ENCODE measurements at regions not wholly inside any gene's neighbourhood (a gene's known extent, or its start where the extent isn't known, plus 50 kb on each side); places are given as distances from the start of the nearest gene placed in this dataset.
"Not testable (repeated sequence)": the region's sequence is repeated elsewhere in the genome, so short reads cannot be mapped to it uniquely, and the experiment has no call there.

DNA sequence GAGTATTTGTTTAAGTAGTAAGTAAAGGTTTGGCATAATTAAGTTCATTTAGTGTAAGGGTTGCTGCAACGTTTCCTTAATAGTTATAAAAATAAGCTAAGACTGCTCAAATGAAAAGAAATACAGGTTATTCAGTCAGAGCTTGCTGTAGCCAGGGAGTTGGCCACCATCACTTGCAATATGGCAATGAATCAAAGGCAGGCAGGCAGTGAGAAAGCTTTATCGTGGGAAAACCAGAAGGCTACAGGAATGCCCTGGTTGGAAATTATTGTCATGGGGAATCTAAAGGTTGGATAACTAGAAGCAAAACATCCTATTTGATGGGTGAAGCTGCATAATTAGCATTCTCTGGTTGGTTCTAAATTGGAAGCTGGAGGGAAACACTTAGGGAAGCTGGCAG lies 1286.4 kb upstream of the CDH18 start:
- not testable (repeated sequence) for DNase-seq

DNA sequence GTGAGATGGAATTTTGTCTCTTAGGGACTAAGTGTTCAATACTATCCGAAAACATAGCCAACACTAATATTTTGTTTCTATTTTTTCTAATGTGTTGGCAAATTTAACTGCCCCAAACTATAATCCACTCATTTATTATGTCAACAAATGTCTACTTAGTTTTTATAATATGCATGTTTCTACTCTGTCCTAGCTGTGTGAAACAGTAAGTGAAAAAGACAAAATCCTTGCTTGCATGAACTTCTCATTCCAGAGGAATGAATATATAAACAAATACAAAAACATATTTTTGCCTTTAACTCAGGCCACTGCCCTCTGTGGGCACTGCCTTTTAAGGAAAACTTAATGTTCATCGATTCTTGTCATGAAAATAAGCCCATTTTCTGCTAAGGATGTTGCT lies 1275.4 kb upstream of the CDH18 start:
- DNase-seq: no peak

DNA sequence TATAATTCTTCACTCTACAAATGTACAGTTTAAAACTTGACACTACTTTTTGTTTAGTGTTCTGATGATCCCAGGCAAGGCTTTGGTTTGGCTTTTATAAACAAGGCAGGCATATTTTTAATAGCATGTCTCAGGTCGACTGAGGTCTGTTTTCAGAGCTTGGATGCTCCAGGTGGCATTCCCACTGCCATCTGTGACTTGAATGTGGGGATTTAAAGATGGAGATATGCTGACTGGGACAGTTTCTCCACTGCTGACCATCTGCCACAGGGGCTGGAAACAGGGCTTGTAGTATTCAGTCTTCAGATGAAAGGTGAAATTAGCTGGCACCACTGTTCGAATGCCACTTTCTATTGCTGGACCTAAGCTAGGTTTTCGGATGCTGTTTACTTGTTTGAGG lies 1266.2 kb upstream of the CDH18 start:
- no peak for DNase-seq

DNA sequence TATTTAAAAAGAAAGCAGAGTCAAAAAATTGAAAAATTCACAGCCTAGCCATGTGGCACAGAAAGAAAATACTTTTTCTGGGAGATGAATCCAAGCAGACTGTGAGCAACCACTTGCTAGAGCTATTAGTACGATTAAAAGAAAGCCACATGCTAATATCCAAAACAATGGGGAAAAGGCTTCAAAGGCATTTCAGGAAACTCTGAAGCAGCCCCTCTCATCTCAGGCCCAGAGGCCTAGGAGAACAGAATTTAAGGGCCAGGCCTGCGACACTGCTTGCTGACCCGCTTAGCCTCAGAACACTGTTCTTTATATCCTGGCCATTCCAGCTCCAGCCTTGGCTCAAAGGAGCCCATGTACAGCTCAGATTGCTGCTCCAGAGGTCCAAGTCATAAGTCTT lies 1257.0 kb upstream of the CDH18 start:
- no peak for DNase-seq

DNA sequence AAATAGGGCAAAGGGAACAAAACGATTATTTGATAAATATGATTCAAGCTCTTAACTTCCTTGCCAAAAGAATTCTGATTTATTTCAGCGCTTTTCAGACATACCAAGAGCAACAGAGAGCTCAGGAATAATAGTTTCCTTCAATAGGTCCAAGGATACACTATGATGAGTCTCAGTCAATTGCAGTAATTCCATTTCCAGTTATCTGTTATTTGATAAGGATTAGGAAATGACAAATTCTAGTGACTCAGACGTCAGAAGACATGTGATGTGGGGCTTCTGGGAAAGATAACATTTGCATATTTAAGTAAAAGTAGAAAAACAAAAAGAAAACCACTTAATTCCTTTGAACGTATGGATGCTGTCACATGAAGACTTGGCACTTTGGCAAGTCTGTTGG lies 1250.8 kb upstream of the CDH18 start:
- no peak for DNase-seq

DNA sequence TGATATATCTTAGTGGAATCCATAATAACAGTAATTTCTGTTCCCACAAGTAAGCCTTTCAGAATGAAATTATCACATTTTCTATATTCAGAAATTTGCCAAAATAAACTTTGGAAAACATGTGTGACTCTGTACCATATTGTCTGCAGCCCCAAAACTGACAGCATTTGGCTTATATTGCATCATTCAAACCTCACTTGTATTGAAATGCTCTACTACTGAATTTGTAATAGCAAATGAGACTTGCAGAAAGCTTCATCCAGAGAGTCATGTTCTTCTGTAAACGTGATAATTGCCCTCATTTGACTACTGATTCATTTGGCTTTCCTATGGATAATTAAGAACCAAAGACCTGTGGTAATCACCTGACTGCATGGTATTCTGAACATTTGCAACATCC lies 1249.5 kb upstream of the CDH18 start:
- DNase-seq: no peak

DNA sequence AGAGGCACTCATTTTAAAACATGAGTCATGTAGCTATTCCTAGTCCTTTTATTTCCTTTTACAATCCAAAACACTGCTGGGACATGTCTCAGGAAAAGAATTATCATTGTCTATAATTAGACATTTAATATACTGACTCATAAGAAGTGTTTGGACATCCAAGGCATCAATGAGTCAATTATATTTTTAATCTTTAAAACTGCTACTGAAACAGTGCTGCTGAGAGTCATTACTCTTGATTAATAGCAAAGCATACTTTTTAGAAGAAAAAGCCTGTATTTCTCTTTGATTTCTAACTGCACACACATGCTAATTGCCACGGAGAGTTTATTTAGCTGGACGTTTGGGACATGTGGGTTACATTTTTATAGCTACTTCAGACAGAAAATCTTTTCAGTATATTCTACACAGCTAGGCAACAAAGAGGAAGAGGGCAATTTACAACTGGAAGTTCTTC lies 1249.0 kb upstream of the CDH18 start:
- no peak for DNase-seq

DNA sequence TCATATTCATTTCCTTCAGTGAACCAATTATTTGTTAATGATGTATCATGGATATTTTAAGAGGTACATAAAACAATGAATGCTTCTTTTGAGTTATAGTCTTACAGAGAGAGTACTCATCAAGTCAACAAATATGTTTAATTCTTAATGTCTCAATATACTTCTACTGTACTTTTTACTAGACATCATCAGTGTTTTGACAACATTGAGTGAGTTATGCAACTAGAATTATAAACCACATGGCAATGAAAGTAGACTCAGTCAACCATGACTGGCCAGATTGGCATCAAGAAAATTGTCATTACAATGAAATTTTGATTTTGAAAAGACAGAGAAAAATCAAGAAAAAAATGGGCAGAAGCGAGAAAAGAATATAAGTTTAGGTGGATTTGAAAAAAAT lies 1248.1 kb upstream of the CDH18 start:
- no peak for DNase-seq

DNA sequence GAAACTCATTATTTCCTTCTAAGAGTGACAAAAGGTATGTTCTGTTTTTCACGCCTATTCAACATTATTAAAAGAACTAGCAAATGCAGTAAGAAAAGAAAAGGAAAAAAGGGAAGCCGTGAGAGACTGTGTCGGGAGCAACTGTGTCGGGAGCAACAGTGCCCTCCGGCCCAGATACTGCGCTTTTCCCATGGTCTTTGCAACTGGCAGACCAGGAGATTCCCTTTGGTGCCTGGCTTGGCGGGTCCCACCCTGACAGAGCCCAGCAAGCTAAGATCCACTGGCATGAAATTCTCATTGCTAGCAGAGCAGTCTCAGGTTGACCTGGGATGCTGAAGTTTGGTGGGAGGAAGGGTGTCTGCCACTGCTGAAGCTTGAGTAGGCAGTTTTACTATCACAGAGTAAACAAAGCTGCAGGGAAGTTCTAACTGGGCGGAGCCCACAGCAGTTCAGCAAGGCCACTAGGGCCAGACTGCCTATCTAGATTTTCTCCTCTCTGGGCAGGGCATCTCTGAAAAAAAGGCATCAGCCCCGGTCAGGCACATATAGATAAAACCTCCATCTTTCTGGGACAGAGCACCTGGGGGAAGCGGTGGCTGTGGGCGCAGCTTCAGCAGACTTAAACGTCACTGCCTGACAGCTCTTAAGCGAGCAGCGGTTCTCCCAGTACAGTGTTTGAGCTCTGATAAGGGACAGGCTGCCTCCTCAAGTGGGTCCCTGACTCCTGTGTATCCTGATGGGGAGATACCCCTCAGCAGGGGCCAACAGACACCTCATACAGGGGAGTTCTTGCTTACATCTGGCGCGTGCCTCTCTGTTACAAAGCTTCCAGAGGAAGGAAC lies 1237.4 kb upstream of the CDH18 start:
- no peak for DNase-seq

DNA sequence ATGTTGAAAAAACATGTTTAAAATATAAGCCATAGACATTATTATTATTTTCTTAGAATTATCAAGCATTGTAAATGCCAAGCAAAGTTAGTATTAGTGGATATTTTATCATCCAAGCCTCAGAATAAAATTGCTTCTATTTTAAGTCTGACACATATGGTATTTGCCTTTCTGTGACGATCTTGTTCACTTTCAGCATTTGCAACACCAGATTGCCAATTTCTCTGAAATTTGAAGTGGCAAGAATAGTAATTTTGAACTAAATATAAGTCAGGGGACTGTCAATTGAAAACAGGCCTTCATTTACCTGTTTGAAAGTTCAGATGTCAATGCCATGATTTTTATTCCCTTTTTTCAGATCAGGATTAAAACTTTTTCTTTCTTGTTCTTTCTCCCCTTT lies 1233.6 kb upstream of the CDH18 start:
- no peak for DNase-seq

DNA sequence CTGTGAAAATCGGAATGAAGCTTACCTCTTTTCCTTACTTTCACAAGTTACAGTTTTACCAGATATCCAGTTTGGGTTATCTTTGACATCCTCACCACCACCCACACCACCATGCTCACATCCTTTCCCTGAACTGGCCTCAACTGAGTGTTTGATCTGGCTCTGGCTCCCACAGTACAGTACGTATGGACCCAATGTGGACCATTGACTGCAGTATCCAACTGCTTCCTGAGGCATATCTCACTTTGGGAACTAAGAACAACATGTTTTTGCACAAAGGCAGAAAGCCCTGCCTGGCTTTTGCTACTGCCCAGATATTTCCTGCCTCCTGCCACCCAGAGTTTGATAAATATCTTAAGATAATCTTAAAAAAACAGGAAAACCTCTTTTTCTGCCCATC lies 1232.0 kb upstream of the CDH18 start:
- no peak for DNase-seq

DNA sequence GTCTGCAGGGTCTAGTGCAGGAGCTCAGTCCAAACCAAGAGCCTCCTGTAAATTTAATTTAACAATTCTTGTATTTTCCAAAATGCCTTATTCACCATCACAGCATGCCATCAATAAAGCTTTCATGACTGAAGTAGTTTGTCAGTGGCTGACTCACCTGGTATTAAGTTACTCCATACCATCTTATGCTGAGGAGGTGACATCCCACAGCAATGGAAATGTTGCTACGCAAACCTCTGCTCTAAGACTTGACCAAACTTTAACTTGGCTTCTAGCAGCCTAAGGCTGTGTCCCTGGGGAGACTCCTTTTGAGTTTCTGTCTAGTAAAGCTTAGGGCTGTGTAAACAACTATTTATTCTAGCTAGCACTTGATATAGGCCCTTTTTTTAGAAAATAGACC lies 1231.3 kb upstream of the CDH18 start:
- no peak for DNase-seq

DNA sequence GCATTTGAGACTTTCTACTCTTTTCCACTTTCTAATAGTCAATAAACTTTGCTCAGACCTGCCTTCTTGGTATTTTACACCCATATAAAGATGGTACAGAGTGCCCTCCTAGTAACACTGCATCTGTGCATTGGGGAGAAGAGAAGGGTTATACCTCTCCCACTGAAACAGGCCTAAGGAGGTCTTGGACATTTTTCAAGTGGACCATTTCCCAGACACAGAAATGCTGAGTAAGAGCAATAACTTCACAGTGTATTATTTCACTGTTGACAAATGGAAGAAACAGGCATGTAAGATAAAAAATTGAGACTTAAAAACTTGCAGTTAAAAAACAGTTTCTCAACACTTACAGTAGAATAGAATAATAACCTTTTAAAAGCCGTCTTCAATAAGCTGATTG lies 1224.0 kb upstream of the CDH18 start:
- no peak for DNase-seq

DNA sequence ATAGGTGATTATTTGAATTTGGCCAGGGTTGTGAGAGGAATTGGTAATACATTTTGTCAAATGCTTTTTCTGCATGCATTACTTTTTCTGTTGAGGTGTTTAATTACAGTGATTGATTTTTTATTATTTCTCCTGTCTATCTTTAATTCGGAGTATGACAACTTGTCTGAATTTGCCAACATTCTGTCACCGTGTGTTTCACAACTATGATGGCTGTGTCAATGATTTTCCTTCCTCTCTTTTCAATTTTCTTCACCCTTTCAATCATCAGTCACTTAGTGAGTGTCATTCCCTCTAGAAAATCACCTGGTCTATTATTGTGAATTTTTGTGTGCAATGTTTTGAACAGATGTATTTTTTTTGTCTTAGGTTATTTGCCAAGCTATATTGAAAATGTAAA lies 1221.4 kb upstream of the CDH18 start:
- no peak for DNase-seq

DNA sequence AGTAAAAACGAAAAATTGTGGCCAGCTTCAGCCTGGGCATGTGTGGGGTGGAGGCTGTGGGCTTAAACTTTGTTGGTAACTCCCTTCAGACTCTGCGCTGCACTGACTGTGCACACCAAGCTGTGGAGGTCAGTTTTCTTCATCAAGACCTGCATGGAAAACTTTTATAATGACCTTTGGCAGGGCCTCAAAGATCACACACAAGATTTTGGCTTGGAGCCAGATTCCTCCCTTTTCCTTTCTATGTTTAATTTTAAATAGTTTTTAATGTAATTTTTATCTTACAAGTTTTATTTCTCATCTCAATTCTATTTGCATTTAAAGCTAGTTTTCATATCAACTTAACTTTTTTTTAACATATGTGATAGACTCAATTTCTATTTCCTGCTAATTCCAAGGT lies 1211.1 kb upstream of the CDH18 start:
- no peak for DNase-seq

DNA sequence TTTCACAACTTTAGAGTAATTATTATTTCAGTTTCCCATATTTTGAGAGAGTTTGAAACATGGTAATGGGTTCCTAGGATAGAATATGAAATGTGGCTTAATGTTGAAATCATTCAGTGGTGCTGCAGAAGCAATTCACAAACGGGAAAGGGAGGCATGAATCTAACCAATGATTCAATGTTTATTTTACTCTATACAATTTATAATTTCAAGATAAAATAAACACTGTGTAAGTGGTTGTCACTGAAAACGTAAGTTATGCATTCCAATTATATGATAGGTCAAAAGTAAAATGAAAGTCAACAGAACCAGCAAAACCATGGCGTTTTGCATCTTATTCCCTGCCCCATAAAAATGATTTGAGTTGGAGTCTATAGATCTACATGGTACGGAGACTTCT lies 1207.1 kb upstream of the CDH18 start:
- no peak for DNase-seq

DNA sequence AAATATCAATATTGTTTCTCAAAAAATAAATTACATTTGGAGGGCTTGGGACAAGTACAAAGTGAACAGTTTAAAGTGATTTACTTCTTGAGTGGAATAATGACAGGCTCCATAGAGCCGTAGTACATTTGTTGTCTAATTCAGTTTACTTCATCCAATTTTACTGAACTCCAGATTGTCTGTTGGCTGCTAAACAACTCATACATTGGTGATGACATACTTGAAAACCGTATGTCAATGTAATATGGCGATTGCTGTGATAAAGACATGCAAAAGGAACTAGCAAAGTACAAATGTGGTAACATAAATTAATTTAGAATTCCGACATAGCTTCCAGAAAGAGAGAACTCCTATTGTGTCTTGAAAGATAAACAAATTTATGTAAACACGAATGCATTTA lies 1197.5 kb upstream of the CDH18 start:
- DNase-seq: no peak

DNA sequence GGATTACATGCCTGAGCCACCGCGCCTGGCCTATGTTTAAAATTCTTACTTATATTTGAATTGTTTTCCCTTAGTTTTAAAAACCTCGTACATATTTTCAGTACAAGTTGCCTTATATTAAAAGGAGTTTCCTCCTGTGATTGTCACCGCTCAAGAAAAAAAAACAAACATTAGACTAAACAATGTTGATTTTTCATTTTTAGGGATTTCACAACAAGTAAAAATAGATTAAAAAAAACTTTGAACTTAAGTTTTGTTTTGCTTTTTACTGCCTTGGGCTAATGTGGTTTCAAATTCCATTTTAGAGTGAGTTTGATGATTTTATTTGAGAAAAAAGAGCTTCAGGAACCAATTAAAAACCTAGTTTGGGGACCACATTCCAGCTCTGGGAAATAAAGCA lies 1196.6 kb upstream of the CDH18 start:
- no peak for DNase-seq

DNA sequence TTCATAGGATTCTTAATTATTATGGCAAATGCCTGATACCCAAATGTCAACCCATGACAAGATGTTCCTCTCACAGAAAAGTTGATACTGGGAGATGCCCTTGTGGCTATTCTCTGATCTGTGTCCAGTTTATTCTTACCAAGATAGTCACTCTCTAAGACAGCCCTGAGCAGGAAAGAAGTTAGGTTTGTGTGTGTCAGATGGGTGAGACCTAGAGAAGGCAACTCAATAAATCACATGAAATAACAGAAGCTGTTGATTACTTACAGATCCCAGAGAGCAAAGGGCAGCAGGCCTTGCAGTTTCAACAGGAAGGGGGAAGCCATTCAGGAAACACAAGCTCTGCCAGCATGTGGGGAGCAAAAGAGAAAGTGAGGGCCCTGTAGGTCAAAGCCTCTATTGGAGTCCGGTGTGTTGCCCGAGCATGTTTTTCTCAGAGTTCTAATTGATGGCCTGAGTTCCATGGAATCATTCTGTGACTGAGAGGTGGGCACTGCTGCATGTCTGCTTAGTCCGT lies 1193.7 kb upstream of the CDH18 start:
- no peak for DNase-seq

DNA sequence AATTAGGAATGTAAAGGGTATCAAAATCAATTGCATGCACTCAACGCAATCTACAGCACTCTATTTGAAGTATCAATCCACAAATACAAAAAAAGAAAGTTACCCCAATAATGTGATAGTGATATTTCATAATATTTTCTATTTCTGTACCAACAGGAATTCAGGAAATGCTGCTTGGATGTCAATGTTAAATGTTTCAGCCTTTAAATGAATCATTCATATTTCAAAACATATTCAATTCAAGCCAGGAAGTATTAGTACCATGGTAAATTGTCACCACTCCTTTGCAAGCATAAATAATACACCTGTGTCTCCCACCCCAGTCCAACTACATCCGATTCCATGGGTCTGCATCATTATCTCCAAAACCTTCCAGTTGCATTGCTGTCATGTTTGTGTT lies 1185.5 kb upstream of the CDH18 start:
- DNase-seq: no peak

DNA sequence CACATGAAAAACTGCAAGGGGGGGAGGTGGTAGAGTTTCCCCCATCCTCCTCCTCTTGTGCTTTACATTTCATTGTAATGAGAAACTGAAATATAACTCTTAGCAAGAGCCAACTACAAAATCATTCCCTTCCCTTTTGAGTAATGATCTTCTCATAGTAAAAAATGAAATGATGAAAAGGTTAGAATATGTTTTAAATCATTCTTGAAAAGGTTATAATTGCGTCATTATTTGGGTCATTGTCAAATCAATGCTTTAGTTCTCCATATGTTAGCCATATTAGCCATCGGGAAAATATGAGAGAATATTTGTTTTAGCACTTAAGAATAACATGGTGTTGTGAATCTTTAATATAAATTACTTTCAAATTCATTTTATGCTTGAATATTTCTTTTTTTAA lies 1185.0 kb upstream of the CDH18 start:
- DNase-seq: no peak

DNA sequence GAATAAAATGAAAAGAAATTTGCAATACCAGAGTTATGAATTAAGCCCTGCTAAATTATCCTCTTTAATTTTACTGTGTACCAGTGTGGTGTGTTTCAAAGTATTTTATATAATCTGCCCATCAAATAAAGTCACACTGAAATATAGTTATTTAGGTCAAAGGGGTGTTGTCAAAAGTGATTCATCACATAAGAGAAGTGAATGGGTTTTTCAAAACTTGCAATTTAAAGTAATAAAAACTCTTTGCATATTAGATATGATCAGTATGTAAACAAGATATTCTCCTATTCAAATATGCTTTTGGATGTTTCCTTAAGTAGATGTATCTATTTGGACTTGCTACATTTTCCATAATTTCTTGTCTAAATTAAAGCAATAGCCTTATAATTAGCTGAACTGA lies 1183.0 kb upstream of the CDH18 start:
- DNase-seq: no peak

DNA sequence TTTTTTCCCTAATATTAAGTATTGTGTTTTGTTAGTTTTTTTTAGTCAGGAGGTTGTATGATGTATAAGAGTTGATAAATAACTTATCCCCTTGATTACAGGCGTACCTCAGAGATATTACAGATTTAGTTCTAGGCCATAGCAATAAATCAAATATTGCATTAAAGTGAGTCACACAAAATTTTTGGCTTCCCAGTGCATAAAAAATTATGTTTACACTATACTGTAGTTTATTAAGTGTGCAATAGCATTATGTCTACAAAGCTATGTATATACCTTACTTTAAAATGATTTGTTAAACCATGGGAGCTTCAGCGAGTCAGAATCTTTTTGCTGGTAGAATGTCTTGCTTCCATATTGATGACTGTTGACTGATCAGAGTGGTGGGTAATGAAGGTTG lies 1180.6 kb upstream of the CDH18 start:
- no peak for DNase-seq

DNA sequence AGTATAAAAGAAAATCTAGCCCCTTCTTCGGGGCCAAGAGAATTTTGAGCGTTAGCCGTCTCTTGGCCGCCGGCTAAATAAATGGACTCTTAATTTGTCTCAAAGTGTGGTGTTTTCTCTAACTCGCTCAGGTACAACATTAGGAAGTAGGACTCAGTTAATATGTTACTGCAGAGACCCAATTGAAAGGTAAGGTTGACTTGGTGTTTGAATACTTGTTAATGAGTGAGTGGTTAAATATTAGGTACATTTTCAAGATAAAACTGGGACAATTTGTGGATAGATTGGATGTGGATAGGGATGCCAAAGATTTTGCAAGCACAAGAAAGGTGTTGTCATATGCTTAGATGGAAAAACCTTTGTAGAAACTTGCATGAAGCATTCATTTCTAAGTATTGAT lies 1177.3 kb upstream of the CDH18 start:
- DNase-seq: no peak

DNA sequence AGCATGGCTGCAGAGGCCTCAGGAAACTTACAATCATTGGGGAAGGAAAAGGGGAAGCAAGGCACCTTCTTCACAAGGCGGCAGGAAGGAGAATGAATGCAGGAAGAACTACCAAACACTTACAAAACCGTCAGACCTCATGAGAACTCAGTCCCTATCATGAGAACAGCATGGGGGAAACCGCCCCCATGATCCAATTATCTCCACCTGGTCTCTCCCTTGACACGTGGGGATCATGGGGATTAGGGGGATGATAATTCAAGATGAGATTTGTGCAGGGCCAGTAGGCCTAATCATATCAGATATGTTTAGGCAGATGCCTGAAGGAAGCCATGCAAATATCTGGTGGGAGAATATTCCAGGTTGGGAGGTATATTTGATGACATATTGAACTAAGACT lies 1176.4 kb upstream of the CDH18 start:
- DNase-seq: no peak
